HG02938 (cell line): ENCODE measurements at regions not wholly inside any gene's neighbourhood (a gene's known extent, or its start where the extent isn't known, plus 50 kb on each side); places are given as distances from the start of the nearest gene placed in this dataset.

Experiments used
- ATAC-seq: cut with Tn5 transposase; IDR thresholded peaks from one replicate; pipeline ENCODE4 v1.9.1; 2021; ENCODE audit warnings: mild to moderate bottlenecking, moderate library complexity; ENCODE audit not compliant: unreplicated experiment

GRCh38 chr5:27722337-27722736 lies 684.0 kb upstream of the CDH9 start:
- no peak for ATAC-seq

GRCh38 chr5:27708534-27708933 lies 670.1 kb upstream of the CDH9 start:
- no peak for ATAC-seq

GRCh38 chr5:27706832-27707231 lies 668.4 kb upstream of the CDH9 start:
- ATAC-seq = no peak

- no peak for ATAC-seq
Measured at GRCh38 chr5:27705661-27706060, 667.3 kb upstream of the CDH9 start.

GRCh38 chr5:27701931-27702903 lies 663.8 kb upstream of the CDH9 start:
- no peak for ATAC-seq

- ATAC-seq = no peak
Measured at GRCh38 chr5:27700526-27700925, 662.1 kb upstream of the CDH9 start.

GRCh38 chr5:27682600-27682999 lies 644.2 kb upstream of the CDH9 start:
- no peak for ATAC-seq

GRCh38 chr5:27652505-27652904 lies 614.1 kb upstream of the CDH9 start:
- no peak for ATAC-seq

GRCh38 chr5:27639005-27639612 lies 600.7 kb upstream of the CDH9 start:
- ATAC-seq = no peak

GRCh38 chr5:27619982-27620381 lies 581.6 kb upstream of the CDH9 start:
- no peak for ATAC-seq

GRCh38 chr5:27612161-27612560 lies 573.8 kb upstream of the CDH9 start:
- ATAC-seq = no peak

- ATAC-seq = no peak
Measured at GRCh38 chr5:27608992-27609391, 570.6 kb upstream of the CDH9 start.

GRCh38 chr5:27598576-27598975 lies 560.2 kb upstream of the CDH9 start:
- ATAC-seq = no peak

GRCh38 chr5:27594141-27594540 lies 555.8 kb upstream of the CDH9 start:
- no peak for ATAC-seq

GRCh38 chr5:27592231-27592630 lies 553.8 kb upstream of the CDH9 start:
- ATAC-seq = no peak

- no peak for ATAC-seq
Measured at GRCh38 chr5:27590503-27590902, 552.1 kb upstream of the CDH9 start.

- no peak for ATAC-seq
Measured at GRCh38 chr5:27578279-27578678, 539.9 kb upstream of the CDH9 start.

- ATAC-seq = no peak
Measured at GRCh38 chr5:27571681-27572080, 533.3 kb upstream of the CDH9 start.

GRCh38 chr5:27568811-27569210 lies 530.4 kb upstream of the CDH9 start:
- no peak for ATAC-seq

- ATAC-seq = no peak
Measured at GRCh38 chr5:27561408-27561807, 523.0 kb upstream of the CDH9 start.

GRCh38 chr5:27548484-27548883 lies 510.1 kb upstream of the CDH9 start:
- no peak for ATAC-seq

GRCh38 chr5:27535031-27535557 lies 496.7 kb upstream of the CDH9 start:
- ATAC-seq = no peak
